GM03348 (cell line): ENCODE measurements at regions not wholly inside any gene's neighbourhood (a gene's known extent, or its start where the extent isn't known, plus 50 kb on each side); places are given as distances from the start of the nearest gene placed in this dataset.
"Not testable (repeated sequence)": the region's sequence is repeated elsewhere in the genome, so short reads cannot be mapped to it uniquely, and the experiment has no call there.

Source experiments
- DNase-seq: peaks from one replicate; pipeline ENCODE4 v3.0.0; 2012; ENCODE audit warnings: low spot score

GRCh38 chr17:77619851-77620250, 338.7 kb upstream of the TNRC6C start:
- peak; percentile 42 for DNase-seq

DNA sequence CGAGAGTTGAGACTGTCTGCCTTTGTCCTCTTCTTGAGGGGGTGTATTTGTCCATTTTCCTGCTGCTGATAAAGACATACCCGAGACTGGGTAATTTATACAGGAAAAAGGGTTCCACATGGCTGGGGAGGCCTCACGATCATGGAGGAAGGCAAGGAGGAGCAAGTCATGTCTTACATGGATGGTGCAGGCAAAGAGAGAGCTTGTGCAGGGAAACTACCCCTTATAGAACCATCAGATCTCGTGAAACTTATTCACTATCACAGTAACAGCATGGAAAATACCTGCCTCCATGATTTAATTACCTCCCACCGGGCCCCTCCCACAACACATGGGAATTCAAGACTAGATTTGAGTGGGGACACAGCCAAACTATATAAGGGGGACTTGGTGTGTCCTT, 338.2 kb upstream of the TNRC6C start:
- no peak for DNase-seq

DNA sequence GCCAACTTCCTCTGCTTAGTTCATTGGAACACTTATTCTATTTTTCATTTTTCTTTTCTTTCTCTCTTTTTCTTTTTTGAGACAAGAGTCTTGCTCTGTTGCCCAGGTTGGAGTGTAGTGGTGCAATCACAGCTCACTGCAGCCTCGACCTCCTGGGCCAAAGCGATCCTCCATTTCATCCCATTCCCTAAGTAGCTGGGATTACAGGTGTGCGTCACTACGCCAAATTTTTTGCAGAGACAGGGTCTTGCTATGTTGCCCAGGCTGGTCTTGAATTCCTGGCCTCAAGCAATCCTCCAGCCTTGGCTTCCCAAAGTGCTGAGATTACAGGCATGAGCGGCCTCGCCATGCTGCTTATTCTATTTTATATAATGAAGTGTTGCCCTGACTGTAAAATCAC, 336.4 kb upstream of the TNRC6C start:
- DNase-seq = not testable (repeated sequence)

GRCh38 chr17:77622647-77623046, 335.9 kb upstream of the TNRC6C start:
- DNase-seq = no peak

DNA sequence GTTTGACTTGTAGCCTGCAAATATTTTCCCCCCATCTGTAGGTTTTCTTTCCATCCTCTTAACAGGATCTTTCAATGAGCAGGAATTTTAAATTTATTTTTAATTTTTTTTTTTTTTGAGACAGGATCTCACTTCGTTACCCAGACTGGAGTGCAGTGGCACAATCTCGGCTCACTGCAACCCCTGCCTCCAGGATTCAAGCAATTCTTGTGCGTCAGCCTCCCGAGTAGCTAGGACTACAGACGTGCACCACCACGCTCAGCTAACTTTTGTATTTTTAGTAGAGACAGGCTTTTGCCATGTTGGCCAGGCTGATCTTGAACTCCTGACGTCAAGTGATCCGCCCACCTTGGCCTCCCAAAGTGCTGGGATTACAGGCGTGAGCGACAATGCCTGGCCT, 335.2 kb upstream of the TNRC6C start:
- DNase-seq = not testable (repeated sequence)

GRCh38 chr17:77628035-77628434, 330.5 kb upstream of the TNRC6C start:
- DNase-seq = no peak

GRCh38 chr17:77629284-77629683, 329.2 kb upstream of the TNRC6C start:
- not testable (repeated sequence) for DNase-seq

DNA sequence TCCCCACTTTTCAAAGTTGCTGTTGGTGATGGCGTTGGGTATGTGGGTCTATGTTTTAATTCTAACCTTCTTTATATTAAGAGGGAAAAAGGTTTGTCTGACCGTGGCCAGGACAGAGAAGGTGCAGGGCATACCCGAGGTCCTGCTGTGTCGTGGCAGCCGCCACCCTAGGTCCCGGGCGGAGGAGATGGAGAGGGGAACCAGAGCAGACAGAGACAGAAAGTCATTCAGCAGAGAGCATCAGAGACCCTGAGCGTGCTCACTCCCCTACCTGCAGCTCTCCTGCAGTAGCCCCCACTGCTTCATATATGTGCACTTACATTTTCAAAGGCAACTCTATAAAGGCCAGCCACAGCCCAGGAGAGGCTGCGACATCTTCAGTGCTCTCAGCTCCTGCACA, 327.2 kb upstream of the TNRC6C start:
- DNase-seq = no peak

- DNase-seq = no peak
Measured at GRCh38 chr17:77632619-77633018, 325.9 kb upstream of the TNRC6C start.

- DNase-seq = no peak
Measured at GRCh38 chr17:77634710-77635109, 323.8 kb upstream of the TNRC6C start.

DNA sequence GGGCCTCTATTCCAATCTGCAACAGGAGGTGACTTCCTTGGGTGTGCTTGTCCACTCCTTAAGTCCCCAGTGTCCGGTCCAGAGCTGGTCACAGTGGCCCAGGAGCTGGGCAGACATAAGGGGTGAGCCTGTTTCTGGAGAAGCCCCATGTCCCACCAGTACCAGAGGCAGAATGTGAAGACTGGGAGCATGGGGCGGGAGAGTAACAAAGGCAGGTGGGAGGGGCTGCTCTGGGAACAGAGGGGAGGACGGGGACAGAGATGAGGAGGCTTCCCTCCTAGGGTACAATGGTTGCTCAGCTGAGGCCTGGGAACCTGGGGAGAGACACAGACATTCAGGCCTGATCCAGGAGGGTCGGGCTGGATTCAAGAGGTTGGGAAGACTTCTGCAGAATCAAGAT, 323.3 kb upstream of the TNRC6C start:
- no peak for DNase-seq

GRCh38 chr17:77635785-77636184, 322.7 kb upstream of the TNRC6C start:
- not testable (repeated sequence) for DNase-seq

- DNase-seq = no peak
Measured at GRCh38 chr17:77636835-77637817, 321.4 kb upstream of the TNRC6C start.

DNA sequence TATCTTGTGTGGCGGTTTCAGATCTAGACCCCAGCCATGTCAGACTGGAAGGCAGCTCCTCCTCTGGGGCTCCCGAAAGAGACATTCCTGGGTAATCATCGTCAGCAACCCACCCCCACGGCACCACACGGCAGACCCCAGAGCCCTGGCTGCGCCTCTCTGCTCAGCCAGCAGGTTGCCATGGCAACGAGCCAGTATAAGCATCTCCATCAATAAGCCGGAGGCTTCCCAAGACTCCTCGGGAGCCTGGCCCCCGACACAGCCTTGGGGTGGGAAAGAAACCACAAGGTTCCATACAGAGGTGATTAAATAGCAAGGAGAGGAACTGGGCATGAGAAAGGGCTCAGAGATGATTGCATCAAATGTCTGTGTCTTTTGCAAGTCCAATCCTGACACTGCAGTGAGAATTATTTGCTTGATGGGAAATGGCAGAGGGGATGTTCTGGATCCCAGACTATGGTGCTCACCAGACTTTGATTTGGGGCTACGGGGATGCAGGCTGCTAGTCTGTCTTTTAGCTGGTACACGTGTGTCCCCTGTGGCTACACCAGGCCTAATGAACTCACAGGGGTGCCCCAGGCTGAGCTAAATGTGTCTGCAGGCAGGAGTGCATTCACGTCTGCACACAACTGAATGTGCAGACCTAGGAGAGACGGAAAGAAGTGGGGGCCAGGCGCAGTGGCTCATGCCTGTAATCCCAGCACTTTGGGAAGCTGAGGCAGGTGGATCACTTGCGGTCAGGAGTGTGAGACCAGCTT, 320.5 kb upstream of the TNRC6C start:
- no peak for DNase-seq

DNA sequence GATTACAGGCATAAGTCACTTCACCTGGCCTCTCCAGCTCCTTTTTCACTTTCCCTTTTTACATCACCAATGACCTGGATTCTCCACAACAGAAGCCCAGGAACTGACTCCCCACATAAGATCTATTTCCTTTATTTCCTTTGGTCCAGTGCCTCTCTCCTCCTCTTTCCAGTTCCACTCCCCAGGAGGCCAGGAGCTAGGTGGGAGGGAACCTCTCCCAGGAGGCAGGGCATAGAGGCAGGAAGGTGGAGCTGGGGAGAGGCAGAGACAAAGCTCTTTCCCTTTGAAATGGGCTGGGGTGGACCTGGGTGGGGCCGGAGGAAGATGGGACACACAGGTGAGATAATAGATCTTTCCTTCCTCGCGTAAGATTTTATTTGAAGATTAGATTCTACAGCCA, 318.3 kb upstream of the TNRC6C start:
- no peak for DNase-seq

DNA sequence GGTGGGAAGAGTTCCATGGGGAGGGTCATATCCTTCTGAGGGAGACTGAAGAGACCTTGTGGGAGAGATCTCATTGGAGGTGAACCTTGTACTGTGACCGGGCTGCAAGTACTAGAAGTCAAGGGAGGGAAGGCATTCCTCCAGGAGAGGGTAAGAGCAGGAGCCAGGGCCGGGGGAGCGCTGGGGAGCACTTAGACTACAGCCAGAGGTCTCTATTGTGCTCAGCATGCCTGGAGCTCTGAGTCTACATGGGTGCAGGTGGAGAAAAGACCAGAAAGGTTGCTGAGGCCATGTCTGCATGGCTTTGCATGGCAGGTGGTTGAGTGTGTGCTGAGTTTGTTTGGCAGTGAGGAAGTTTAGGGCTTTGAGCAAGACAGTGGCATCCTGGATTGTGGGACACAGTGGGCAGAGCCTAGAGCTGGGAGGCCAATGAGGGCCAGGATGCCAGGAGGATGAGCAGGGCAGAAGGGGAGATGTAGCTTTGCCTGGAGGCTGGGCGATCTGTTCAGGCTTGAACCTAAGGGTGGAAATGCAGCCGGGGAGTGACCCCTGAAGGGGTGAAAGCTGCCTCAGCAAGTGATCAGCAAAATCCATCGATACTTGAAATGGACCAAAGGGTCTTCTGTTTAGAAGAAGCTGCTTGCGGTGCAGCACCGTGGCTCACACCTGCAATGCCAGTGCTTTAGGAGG, 317.4 kb upstream of the TNRC6C start:
- DNase-seq = no peak

DNA sequence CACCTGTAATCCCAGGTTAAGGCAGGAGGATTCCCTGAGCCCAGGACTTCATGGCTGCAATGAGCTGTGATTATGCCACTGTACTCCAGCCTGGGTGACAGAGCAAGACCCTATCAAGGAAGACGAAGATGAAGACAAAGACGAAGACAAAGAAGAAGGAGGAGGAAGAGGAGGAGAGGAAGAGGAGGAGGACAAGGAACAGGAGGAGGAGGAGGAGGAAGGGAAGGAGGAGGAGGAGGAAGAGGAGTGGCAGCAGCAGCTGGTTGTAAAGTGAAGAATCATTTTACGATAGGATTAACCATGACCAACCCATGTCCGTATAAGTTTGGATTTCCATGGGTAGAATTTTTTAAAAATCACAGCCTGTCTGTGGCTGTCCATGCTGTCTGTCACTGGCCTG, 316.8 kb upstream of the TNRC6C start:
- DNase-seq = no peak

GRCh38 chr17:77644181-77645071, 314.1 kb upstream of the TNRC6C start:
- no peak for DNase-seq

DNA sequence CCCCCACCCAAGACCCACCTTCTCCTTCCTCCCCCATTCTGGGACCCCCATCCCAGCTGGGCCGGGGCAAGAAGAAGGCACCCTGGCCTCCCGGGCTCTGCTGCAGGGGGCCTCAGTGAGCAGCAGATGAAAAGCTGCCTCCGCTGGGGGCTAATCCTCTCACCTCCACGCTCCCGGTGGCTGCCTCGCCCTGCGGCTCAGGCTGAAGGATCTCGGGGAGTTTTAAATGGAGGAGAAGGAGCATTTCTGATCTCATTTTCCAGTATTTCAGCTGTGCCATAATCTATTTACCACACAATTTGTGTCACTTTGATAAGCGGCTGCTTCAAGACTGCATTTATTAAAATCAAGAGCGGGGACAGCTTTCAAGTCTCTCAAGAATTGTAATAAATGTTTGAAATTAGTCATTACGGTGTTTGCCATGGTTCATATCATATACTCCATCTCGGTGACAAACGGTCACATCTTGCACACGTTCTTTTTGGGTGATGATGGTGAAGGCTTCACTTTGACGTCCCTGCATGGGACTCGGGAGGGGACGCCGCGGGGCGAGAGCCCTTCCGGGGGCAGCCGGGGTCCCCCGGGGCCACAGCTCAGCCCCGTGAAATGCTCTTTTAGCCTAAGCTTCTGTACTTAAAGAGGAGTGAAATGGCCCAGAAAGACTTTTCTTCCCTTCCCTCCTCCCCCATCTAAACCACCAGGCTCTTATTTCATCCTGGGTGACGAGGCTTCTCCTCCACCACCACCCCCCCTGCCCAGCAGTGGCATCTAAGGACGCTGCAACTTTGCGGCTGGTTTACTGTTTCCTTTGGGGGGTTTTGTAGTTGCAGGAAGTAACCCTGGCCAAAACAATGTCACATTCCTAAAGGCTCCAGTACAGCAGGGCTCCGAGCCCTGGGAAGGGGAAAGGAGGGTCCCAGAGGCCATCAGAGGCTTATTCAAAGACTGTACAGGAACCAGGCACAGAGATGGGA, 313.1 kb upstream of the TNRC6C start:
- DNase-seq = no peak

DNA sequence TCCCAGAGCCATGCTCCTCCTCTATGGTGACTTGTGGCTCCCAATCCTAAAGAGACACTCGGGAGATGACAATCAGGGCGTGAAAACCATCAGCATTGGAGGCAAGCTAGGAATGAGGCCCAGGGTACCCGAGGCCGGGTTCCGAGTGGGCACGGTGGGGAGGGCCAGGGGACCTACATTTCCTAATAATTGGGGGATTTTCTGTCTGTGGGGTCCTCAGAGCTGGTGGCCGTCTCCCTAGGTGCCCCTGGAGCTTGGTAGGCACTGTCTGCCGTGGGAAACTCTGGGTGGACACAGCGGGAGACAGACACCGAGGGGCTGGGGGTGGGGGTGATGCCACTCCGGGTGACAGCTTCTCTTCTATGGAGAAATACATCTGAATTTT, 312.5 kb upstream of the TNRC6C start:
- DNase-seq = no peak
